GM21786 (cell line): ENCODE measurements at regions not wholly inside any gene's neighbourhood (a gene's known extent, or its start where the extent isn't known, plus 50 kb on each side); places are given as distances from the start of the nearest gene placed in this dataset.
"Not testable (repeated sequence)": the region's sequence is repeated elsewhere in the genome, so short reads cannot be mapped to it uniquely, and the experiment has no call there.

Experiments used
- ATAC-seq: cut with Tn5 transposase; IDR thresholded peaks from one replicate; pipeline ENCODE4 v1.9.1; 2021; ENCODE audit not compliant: unreplicated experiment

- no peak for ATAC-seq
Measured at GRCh38 chr16:82302042-82302727, 132.2 kb upstream of the MPHOSPH6 start.

GRCh38 chr16:82301146-82301755 lies 131.2 kb upstream of the MPHOSPH6 start:
- no peak for ATAC-seq

GRCh38 chr16:82300374-82300951 lies 130.4 kb upstream of the MPHOSPH6 start:
- no peak for ATAC-seq

GRCh38 chr16:82298472-82298871 lies 128.4 kb upstream of the MPHOSPH6 start:
- no peak for ATAC-seq

- ATAC-seq, result no peak
Measured at GRCh38 chr16:82295290-82296201, 125.5 kb upstream of the MPHOSPH6 start.

- no peak for ATAC-seq
Measured at GRCh38 chr16:82293671-82294070, 123.6 kb upstream of the MPHOSPH6 start.

GRCh38 chr16:82287937-82288336 lies 117.9 kb upstream of the MPHOSPH6 start:
- no peak for ATAC-seq

- ATAC-seq, result no peak
Measured at GRCh38 chr16:82282662-82283061, 112.6 kb upstream of the MPHOSPH6 start.

GRCh38 chr16:82281544-82281943 lies 111.5 kb upstream of the MPHOSPH6 start:
- no peak for ATAC-seq

- ATAC-seq, result no peak
Measured at GRCh38 chr16:82280867-82281266, 110.8 kb upstream of the MPHOSPH6 start.

GRCh38 chr16:82275349-82275748 lies 105.3 kb upstream of the MPHOSPH6 start:
- not testable (repeated sequence) for ATAC-seq

- no peak for ATAC-seq
Measured at GRCh38 chr16:82271636-82272035, 101.6 kb upstream of the MPHOSPH6 start.

- ATAC-seq, result not testable (repeated sequence)
Measured at GRCh38 chr16:82267675-82268074, 97.7 kb upstream of the MPHOSPH6 start.

GRCh38 chr16:82265809-82266208 lies 95.8 kb upstream of the MPHOSPH6 start:
- no peak for ATAC-seq

GRCh38 chr16:82264756-82265155 lies 94.7 kb upstream of the MPHOSPH6 start:
- no peak for ATAC-seq

GRCh38 chr16:82263521-82264143 lies 93.6 kb upstream of the MPHOSPH6 start:
- peak; percentile 64 for ATAC-seq

- ATAC-seq, result no peak
Measured at GRCh38 chr16:82262244-82262643, 92.2 kb upstream of the MPHOSPH6 start.

- no peak for ATAC-seq
Measured at GRCh38 chr16:82260212-82260795, 90.3 kb upstream of the MPHOSPH6 start.

- no peak for ATAC-seq
Measured at GRCh38 chr16:82259731-82260130, 89.7 kb upstream of the MPHOSPH6 start.

GRCh38 chr16:82257990-82258389 lies 88.0 kb upstream of the MPHOSPH6 start:
- ATAC-seq, result no peak

- no peak for ATAC-seq
Measured at GRCh38 chr16:82252582-82252981, 82.6 kb upstream of the MPHOSPH6 start.
